SK-N-SH (cell line): ENCODE measurements at regions not wholly inside any gene's neighbourhood (a gene's known extent, or its start where the extent isn't known, plus 50 kb on each side); places are given as distances from the start of the nearest gene placed in this dataset.
A peak's percentile ranks its signal among the peaks of the same experiment; 100 is the strongest.

Experiments
- CTCF ChIA-PET: fragments of 300-600, 350-600 bp; formaldehyde crosslinking; extraction: SDS; loops from one replicate; lab custom pipeline; 2021; lab: Yijun Ruan, JAX
- POLR2A ChIA-PET: fragments of 350-600 bp; sonication (Branson Sonifier 250); formaldehyde crosslinking; extraction: SDS; loops from one replicate; lab custom pipeline; 2020; ENCODE audit warnings: antibody characterized with exemption, inconsistent platforms; lab: Yijun Ruan, JAX
- DNase-seq: peaks from one replicate; pipeline ENCODE4 v3.0.0; 2012
- H2AFZ ChIP-seq: fragments of 200-600 bp; sonication (generic); 2 replicates; pipeline ENCODE4 v1.8.1; 2016; ENCODE audit warnings: antibody characterized with exemption, mild to moderate bottlenecking, low read depth
- H3F3A ChIP-seq: fragments of 200-600 bp; sonication (generic); replicated peaks from 2 replicates; pipeline ENCODE3; 2016; ENCODE audit warnings: antibody characterized with exemption, mild to moderate bottlenecking; ENCODE audit not compliant: insufficient read depth
- H3K27ac ChIP-seq, 2 experiments: fragments of 200-500 bp in 1 of 2; fragments of 200-600 bp in 1 of 2; sonication (Bioruptor generic) in 1 of 2; sonication (generic), shearing (Covaris generic) in 1 of 2; 2 replicates each; pipeline versions ENCODE4 v1.5.1 to v1.6.1; 2014 to 2016; ENCODE audit warnings: low read depth in 2 of 2, inconsistent platforms in 1 of 2, low read length in 1 of 2, mild to moderate bottlenecking in 1 of 2, mixed read lengths in 1 of 2
- H3K27me3 ChIP-seq: fragments of 200-600 bp; sonication (generic), shearing (Covaris generic); 2 replicates; pipeline ENCODE4 v1.6.1; 2016; ENCODE audit warnings: mixed run types; ENCODE audit not compliant: insufficient read depth
- H3K36me3 ChIP-seq, 2 experiments: fragments of 200-500 bp in 1 of 2; fragments of 200-600 bp in 1 of 2; sonication (Bioruptor generic) in 1 of 2; sonication (generic) in 1 of 2; replicated peaks in 1 of 2; 2 replicates each; pipeline versions ENCODE3 to v1.5.1; 2014 to 2016; ENCODE audit warnings: low read length in 1 of 2, mild to moderate bottlenecking in 1 of 2; ENCODE audit not compliant: insufficient read depth in 2 of 2, control insufficient read depth in 1 of 2
- H3K4me1 ChIP-seq, 2 experiments: fragments of 200-500 bp in 1 of 2; fragments of 200-600 bp in 1 of 2; sonication (Bioruptor generic) in 1 of 2; sonication (generic), shearing (Covaris generic) in 1 of 2; 2 replicates each; pipeline versions ENCODE4 v1.5.1 to v1.6.1; 2014 to 2016; ENCODE audit warnings: low read depth in 1 of 2, low read length in 1 of 2, mixed run types in 1 of 2; ENCODE audit not compliant: insufficient read depth in 2 of 2, control insufficient read depth in 1 of 2
- H3K4me2 ChIP-seq: fragments of 200-600 bp; sonication (generic), shearing (Covaris generic); 2 replicates; pipeline ENCODE4 v1.6.1; 2017; ENCODE audit warnings: mixed run types
- H3K4me3 ChIP-seq, 2 experiments: fragments of 200-500 bp in 1 of 2; fragments of 200-600 bp in 1 of 2; sonication (Bioruptor generic) in 1 of 2; sonication (generic), shearing (Covaris generic) in 1 of 2; 2 replicates each; pipeline versions ENCODE4 v1.5.1 to v1.8.1; 2014 to 2016; ENCODE audit warnings: low read depth in 2 of 2, inconsistent platforms in 1 of 2, low read length in 1 of 2, mild to moderate bottlenecking in 1 of 2, mixed read lengths in 1 of 2, moderate library complexity in 1 of 2
- H3K79me2 ChIP-seq: fragments of 200-600 bp; sonication (generic); 2 replicates; pipeline ENCODE4 v1.8.1; 2017; ENCODE audit warnings: mild to moderate bottlenecking; ENCODE audit not compliant: insufficient read depth
- H3K9ac ChIP-seq: fragments of 200-600 bp; sonication (generic); 2 replicates; pipeline ENCODE4 v1.6.1; 2017; ENCODE audit warnings: mixed run types
- H3K9me2 ChIP-seq: fragments of 200-600 bp; sonication (generic); 2 replicates; pipeline ENCODE4 v1.6.1; 2017; ENCODE audit warnings: mixed run types
- H3K9me3 ChIP-seq: fragments of 200-600 bp; sonication (generic); 2 replicates; pipeline ENCODE4 v1.6.1; 2017; ENCODE audit warnings: mixed run types, mild to moderate bottlenecking, moderate library complexity
- H4K20me1 ChIP-seq: fragments of 200-600 bp; sonication (generic); 2 replicates; pipeline ENCODE4 v1.6.1; 2017; ENCODE audit warnings: mild to moderate bottlenecking, mixed run types; ENCODE audit not compliant: insufficient read depth
- ELF1 ChIP-seq: IDR thresholded peaks from 2 replicates; pipeline ENCODE4 v1.4.0; 2012
- EP300 ChIP-seq, 2 experiments: IDR thresholded peaks; 2 replicates each; pipeline versions ENCODE4 v1.4.0 to v1.6.1; 2012; ENCODE audit warnings: borderline replicate concordance in 1 of 2, low read depth in 1 of 2, low read length in 1 of 2
- FOSL2 ChIP-seq: IDR thresholded peaks from 2 replicates; pipeline ENCODE4 v1.4.0; 2012; ENCODE audit warnings: low read depth, mild to moderate bottlenecking, moderate library complexity, borderline replicate concordance
- FOXJ3 ChIP-seq: sonication (generic); formaldehyde crosslinking; IDR thresholded peaks from 2 replicates; pipeline ENCODE4 v1.5.1; 2020; ENCODE audit warnings: mild to moderate bottlenecking, missing genetic modification reagents
- GABPA ChIP-seq: IDR thresholded peaks from 2 replicates; pipeline ENCODE4 v1.4.0; 2012; ENCODE audit warnings: low read depth, mild to moderate bottlenecking
- JUND ChIP-seq: IDR thresholded peaks from 2 replicates; pipeline ENCODE4 v1.4.0; 2012
- MEF2A ChIP-seq: IDR thresholded peaks from 2 replicates; pipeline ENCODE4 v1.4.0; 2012; ENCODE audit warnings: low read depth, borderline replicate concordance
- MXI1 ChIP-seq: IDR thresholded peaks from 2 replicates; pipeline ENCODE4 v1.6.1; 2012; ENCODE audit warnings: mild to moderate bottlenecking, low read depth, low read length, improper control_type of control experiment
- NFIC ChIP-seq: IDR thresholded peaks from 2 replicates; pipeline ENCODE4 v1.4.0; 2012; ENCODE audit warnings: borderline replicate concordance
- NRF1 ChIP-seq: IDR thresholded peaks from 2 replicates; pipeline ENCODE4 v1.6.1; 2012; ENCODE audit warnings: low read depth, mild to moderate bottlenecking, low read length
- SMC3 ChIP-seq: IDR thresholded peaks from 2 replicates; pipeline ENCODE4 v1.6.1; 2012; ENCODE audit warnings: low read depth, low read length, improper control_type of control experiment
- TCF12 ChIP-seq: IDR thresholded peaks from 2 replicates; pipeline ENCODE4 v1.4.0; 2012
- USF2 ChIP-seq: fragments of 150-350 bp; IDR thresholded peaks from 2 replicates; pipeline ENCODE4 v1.6.1; 2017; ENCODE audit warnings: antibody characterized with exemption, low read length, low read depth, borderline replicate concordance
- ZBTB33 ChIP-seq: IDR thresholded peaks from 2 replicates; pipeline ENCODE4 v1.4.0; 2012; ENCODE audit warnings: low read depth, borderline replicate concordance
- WGBS: methylation state at CpG from one replicate; pipeline ENCODE4 v1.1.6; 2017; ENCODE audit warnings: low lambda C conversion rate; 5-methylcytosine and 5-hydroxymethylcytosine counted together
- TF ChIP-seq, protein P1 (sequence below): IDR thresholded peaks from 2 replicates; pipeline ENCODE4 v1.4.0; 2012; ENCODE audit warnings: low read depth, borderline replicate concordance
- TF ChIP-seq, protein P2 (sequence below): IDR thresholded peaks from 2 replicates; pipeline ENCODE4; 2012

DNA sequence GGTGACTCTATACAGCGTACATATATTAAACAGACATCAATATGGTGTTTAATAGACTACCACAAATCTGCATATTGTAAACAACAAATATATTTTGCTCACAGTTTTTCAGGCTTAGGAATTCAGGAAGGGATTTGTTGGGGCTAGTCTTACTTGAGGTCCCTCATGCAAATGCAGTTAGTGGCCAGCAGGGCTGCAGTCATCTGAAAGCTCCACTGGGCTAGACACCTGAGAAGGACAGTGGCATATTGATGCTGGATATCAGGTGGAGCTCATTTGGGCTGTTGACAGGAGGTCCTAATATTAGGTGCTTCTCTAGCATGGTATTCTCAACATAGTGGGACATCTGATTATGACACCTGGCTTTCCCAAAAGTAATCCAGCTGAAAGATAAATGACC, 493.8 kb upstream of the PABPC4L start:
- Histone ChIP-seq H3K9me2 (no peaks in the 10 kb centered on the region), H3K9me3 (no peaks in the 10 kb centered on the region; the same call in 1 of the 2 replicates), H2AFZ (no peak overlapping the region), H3K79me2 (no peaks in the 10 kb centered on the region), H3K9ac (no peak overlapping the region), H3K27ac (no peak overlapping the region), H3F3A (no peaks in the 10 kb centered on the region), H3K36me3 (no peaks in the 10 kb centered on the region)
- POLR2A ChIA-PET, result no interaction called here
- TF ChIP-seq NRF1, result no peak
- no peak for TF ChIP-seq EP300 (IDR thresholded peaks at IDR 0.05; ENCODE audit: borderline replicate concordance in 1 of 2, low read depth in 1 of 2, low read length in 1 of 2)
- TF ChIP-seq SMC3, result no peak
- TF ChIP-seq MEF2A, result no peak
- TF ChIP-seq ELF1, result no peak
- TF ChIP-seq GABPA, result no peak
- no peak for TF ChIP-seq NFIC
- TF ChIP-seq MXI1, result no peak
- no peak for TF ChIP-seq FOSL2
- TF ChIP-seq USF2, result no peak
- no peak for TF ChIP-seq FOXJ3 (CRISPR knock-in tag)
- TF ChIP-seq, protein P1, sequence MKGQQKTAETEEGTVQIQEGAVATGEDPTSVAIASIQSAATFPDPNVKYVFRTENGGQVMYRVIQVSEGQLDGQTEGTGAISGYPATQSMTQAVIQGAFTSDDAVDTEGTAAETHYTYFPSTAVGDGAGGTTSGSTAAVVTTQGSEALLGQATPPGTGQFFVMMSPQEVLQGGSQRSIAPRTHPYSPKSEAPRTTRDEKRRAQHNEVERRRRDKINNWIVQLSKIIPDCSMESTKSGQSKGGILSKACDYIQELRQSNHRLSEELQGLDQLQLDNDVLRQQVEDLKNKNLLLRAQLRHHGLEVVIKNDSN, result no peak
- TF ChIP-seq, all 33 proteins: peak for 0
- Histone ChIP-seq H3K4me1 (no peaks in the 10 kb centered on the region), H3K4me2 (no peak overlapping the region), H3K27me3 (no peaks in the 10 kb centered on the region), H3K4me3 (no peak overlapping the region), H4K20me1 (no peaks in the 10 kb centered on the region)
- CTCF ChIA-PET, result no interaction called here
- 5% methylated on average over 1 of the region's 1 CpG for WGBS
- no peak for DNase-seq

DNA sequence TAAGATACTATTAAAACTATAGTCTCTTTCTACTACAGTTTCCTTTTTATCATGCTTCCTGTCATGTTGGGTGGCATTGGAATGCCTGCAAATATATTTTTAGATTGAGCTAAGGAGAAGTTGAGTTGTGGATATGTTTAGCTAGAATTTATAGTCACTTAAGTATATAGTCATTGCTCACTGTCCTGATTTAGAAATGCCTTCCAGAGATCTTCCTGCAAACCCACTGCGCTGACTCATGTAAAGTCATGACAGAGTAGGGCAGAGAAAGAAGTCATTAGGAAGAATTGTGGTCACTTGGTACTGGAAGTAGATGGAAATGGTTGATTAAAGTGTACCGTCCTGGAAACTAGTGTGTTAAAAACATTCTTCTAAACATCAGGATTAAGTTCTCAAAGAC, 490.3 kb upstream of the PABPC4L start:
- H3K4me3 ChIP-seq, result no peak overlapping the region
- POLR2A ChIA-PET, result no interaction called here
- H3K4me2 ChIP-seq, result no peak overlapping the region
- DNase-seq, result no peak
- no peak overlapping the region for H3K9ac ChIP-seq
- no peaks in the 10 kb centered on the region for H3F3A ChIP-seq
- H3K9me2 ChIP-seq, result no peaks in the 10 kb centered on the region
- no peaks in the 10 kb centered on the region for H3K9me3 ChIP-seq
- no peaks in the 10 kb centered on the region for H3K36me3 ChIP-seq
- peak overlapping the region in 1 of 2 experiments; percentile 20; a peak in 2 of 4 replicates for H3K27ac ChIP-seq
- no peaks in the 10 kb centered on the region for H3K27me3 ChIP-seq
- CTCF ChIA-PET, result no interaction called here
- no peaks in the 10 kb centered on the region for H3K4me1 ChIP-seq
- no peak overlapping the region for H2AFZ ChIP-seq
- no peaks in the 10 kb centered on the region for H3K79me2 ChIP-seq
- TF ChIP-seq TCF12 (peak; percentile 24; the same call in 1 of the 2 replicates), NRF1 (no peak), EP300 (IDR thresholded peaks at IDR 0.05; ENCODE audit: borderline replicate concordance in 1 of 2, low read depth in 1 of 2, low read length in 1 of 2) (peak in 1 of 2 experiments; percentile 24; a peak in 1 of 4 replicates), FOXJ3 (CRISPR knock-in tag) (no peak), ZBTB33 (no peak), MEF2A (peak; percentile 54; the same call in 1 of the 2 replicates), JUND (peak; percentile 45)
- TF ChIP-seq, protein P2, sequence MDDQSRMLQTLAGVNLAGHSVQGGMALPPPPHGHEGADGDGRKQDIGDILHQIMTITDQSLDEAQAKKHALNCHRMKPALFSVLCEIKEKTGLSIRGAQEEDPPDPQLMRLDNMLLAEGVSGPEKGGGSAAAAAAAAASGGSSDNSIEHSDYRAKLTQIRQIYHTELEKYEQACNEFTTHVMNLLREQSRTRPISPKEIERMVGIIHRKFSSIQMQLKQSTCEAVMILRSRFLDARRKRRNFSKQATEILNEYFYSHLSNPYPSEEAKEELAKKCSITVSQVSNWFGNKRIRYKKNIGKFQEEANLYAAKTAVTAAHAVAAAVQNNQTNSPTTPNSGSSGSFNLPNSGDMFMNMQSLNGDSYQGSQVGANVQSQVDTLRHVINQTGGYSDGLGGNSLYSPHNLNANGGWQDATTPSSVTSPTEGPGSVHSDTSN, result peak; percentile 59
- H4K20me1 ChIP-seq, result no peaks in the 10 kb centered on the region
- 57% methylated on average over 2 of the region's 2 CpGs for WGBS
